NT2/D1 (cell line): ENCODE measurements at regions not wholly inside any gene's neighbourhood (a gene's known extent, or its start where the extent isn't known, plus 50 kb on each side); places are given as distances from the start of the nearest gene placed in this dataset.

Experiments
- DNase-seq: peaks from one replicate; pipeline ENCODE4 v3.0.0-alpha.2; 2011; ENCODE audit warnings: low read depth, low spot score
- H3K27me3 ChIP-seq: 2 replicates; pipeline ENCODE4 v1.6.0; 2011; ENCODE audit warnings: mild to moderate bottlenecking; ENCODE audit not compliant: insufficient read length, insufficient read depth
- H3K36me3 ChIP-seq: 2 replicates; pipeline ENCODE4 v1.6.1; 2011; ENCODE audit warnings: mild to moderate bottlenecking, low read length, mixed read lengths; ENCODE audit not compliant: insufficient read depth, insufficient read length
- H3K4me1 ChIP-seq: 2 replicates; pipeline ENCODE4 v1.5.1; 2011; ENCODE audit not compliant: insufficient read depth, insufficient read length
- H3K4me3 ChIP-seq: 2 replicates; pipeline ENCODE4 v1.5.1; 2011; ENCODE audit warnings: low read depth; ENCODE audit not compliant: insufficient read length
- H3K9ac ChIP-seq: 2 replicates; pipeline ENCODE4 v1.6.0; 2011; ENCODE audit warnings: low read depth; ENCODE audit not compliant: insufficient read length
- H3K9me3 ChIP-seq: 2 replicates; pipeline ENCODE4 v1.5.1; 2011; ENCODE audit warnings: mild to moderate bottlenecking, low read length; ENCODE audit not compliant: insufficient read depth
- SUZ12 ChIP-seq: IDR thresholded peaks from 2 replicates; pipeline ENCODE4 v1.6.1; 2011; ENCODE audit not compliant: insufficient read length, insufficient read depth; ENCODE audit errors: extremely low read depth
- YY1 ChIP-seq: IDR thresholded peaks from 2 replicates; pipeline ENCODE4 v1.6.1; 2011; ENCODE audit not compliant: insufficient read length, insufficient read depth
- ZNF274 ChIP-seq: IDR thresholded peaks from 2 replicates; pipeline ENCODE4 v1.6.1; 2011; ENCODE audit warnings: mild to moderate bottlenecking, low read depth, low read length

DNA sequence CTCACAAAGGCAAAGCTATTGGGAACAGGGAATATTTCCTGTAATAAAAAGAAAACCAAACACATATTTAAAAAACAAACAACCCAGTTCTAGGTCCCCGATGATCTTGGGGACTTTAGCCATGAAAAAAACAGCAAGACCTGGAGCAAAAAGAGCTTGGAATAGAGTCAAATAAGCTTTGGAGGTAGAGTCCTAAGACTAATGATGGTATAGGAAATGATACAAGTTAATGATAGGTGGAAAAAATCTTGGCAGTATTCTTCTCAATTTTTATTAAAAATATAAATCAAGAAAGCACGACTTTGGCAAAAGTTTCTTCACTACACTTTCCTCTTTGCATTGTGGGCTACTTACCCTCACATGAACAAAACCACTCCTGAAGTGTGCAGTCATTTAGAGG, 481.5 kb downstream of the EBF1 start:
- Histone ChIP-seq H3K4me3 (no peak overlapping the region), H3K4me1 (no peaks in the 10 kb centered on the region), H3K9me3 (no peaks in the 10 kb centered on the region), H3K36me3 (no peaks in the 10 kb centered on the region), H3K27me3 (no peaks in the 10 kb centered on the region), H3K9ac (no peak overlapping the region)
- TF ChIP-seq YY1, result no peak
- TF ChIP-seq SUZ12, result no peak
- no peak for TF ChIP-seq ZNF274
- no peak for DNase-seq

DNA sequence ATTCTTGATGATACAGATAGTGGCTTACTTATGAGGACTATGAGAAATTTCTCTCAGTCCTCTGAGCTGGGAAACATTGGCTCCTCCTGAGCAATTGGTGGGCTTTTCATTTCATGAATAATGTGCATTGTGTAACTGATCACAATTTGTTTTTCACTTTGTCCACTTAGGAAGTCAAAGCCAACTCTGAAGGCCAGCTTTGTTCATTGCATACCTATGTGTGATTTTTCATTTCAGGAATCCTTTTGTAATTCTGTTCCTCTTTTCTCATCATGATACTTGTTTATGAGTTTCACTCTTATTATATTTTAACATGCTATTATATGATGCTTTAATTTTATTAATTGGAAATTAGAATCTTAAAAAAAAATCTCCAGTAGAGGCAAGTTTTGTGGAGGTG, 483.0 kb downstream of the EBF1 start:
- H3K9ac ChIP-seq, result no peak overlapping the region
- TF ChIP-seq YY1, result no peak
- TF ChIP-seq ZNF274, result no peak
- no peak for TF ChIP-seq SUZ12
- DNase-seq, result no peak
- H3K36me3 ChIP-seq, result no peaks in the 10 kb centered on the region
- no peaks in the 10 kb centered on the region for H3K9me3 ChIP-seq
- H3K27me3 ChIP-seq, result no peaks in the 10 kb centered on the region
- H3K4me1 ChIP-seq, result no peaks in the 10 kb centered on the region
- H3K4me3 ChIP-seq, result no peak overlapping the region

DNA sequence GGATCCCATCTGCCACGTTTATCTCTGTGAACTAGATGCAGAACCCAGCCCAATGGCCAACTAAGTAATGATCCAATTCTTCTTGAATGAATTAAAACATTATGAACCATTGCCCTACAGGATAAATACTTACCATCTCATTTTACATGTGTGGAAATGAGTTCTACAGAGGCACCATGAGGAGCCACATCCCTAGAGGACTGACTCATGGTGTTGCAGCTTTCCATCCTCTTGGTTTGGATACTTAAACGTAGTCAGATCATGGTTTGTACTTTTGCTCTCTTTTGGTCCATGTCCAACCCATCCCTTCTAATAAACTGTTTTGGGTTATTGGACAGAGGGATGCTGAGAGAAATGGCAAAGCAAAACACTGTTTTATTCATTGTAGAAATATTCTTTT, 484.8 kb downstream of the EBF1 start:
- no peaks in the 10 kb centered on the region for H3K4me1 ChIP-seq
- H3K27me3 ChIP-seq, result no peaks in the 10 kb centered on the region
- TF ChIP-seq SUZ12 (no peak), YY1 (no peak), ZNF274 (no peak)
- no peaks in the 10 kb centered on the region for H3K9me3 ChIP-seq
- H3K4me3 ChIP-seq, result no peak overlapping the region
- no peak for DNase-seq
- no peak overlapping the region for H3K9ac ChIP-seq
- no peaks in the 10 kb centered on the region for H3K36me3 ChIP-seq

DNA sequence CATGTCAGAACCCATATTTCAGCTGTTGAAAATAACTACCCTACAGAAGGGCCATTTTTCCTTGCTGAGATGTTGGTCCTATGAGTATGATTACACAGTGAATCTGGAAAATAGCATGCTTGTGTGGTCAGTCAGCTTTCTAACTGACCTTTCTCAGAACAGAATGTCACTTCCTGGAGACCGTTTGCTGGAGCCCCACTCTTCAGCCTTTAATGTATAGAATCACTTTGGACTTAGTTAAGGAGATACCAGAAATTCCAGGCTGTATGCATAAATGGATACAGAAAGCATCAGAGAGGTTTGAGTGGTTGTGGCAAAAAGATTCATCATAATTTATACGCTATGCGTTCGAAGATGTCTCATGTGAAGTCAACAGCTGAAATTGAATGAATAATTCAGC, 488.1 kb downstream of the EBF1 start:
- H3K4me3 ChIP-seq, result no peak overlapping the region
- H3K36me3 ChIP-seq, result no peaks in the 10 kb centered on the region
- no peaks in the 10 kb centered on the region for H3K4me1 ChIP-seq
- no peak for TF ChIP-seq SUZ12
- TF ChIP-seq ZNF274, result no peak
- no peak for TF ChIP-seq YY1
- no peaks in the 10 kb centered on the region for H3K27me3 ChIP-seq
- H3K9me3 ChIP-seq, result no peaks in the 10 kb centered on the region
- no peak overlapping the region for H3K9ac ChIP-seq
- no peak for DNase-seq

DNA sequence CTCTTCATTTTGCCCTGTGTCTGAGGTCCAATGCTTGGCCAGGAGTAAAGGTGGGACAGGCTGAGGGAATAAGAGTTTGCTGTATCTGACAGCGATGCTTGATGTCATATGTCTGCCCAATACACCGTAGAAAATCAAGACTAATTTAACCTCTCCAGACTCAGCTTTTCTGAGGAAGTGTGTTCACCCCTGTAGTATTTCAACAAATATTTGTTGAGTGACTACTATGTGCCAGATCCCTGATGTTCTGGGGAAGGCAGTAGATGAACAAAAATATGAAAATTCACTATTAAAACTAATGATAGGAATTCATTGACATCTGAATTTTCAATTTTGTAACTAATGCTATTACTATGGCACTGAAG, 489.7 kb downstream of the EBF1 start:
- Histone ChIP-seq H3K4me3 (no peak overlapping the region), H3K9ac (no peak overlapping the region), H3K4me1 (no peaks in the 10 kb centered on the region), H3K36me3 (no peaks in the 10 kb centered on the region), H3K27me3 (no peaks in the 10 kb centered on the region), H3K9me3 (no peaks in the 10 kb centered on the region)
- TF ChIP-seq ZNF274 (no peak), YY1 (no peak), SUZ12 (no peak)
- no peak for DNase-seq

DNA sequence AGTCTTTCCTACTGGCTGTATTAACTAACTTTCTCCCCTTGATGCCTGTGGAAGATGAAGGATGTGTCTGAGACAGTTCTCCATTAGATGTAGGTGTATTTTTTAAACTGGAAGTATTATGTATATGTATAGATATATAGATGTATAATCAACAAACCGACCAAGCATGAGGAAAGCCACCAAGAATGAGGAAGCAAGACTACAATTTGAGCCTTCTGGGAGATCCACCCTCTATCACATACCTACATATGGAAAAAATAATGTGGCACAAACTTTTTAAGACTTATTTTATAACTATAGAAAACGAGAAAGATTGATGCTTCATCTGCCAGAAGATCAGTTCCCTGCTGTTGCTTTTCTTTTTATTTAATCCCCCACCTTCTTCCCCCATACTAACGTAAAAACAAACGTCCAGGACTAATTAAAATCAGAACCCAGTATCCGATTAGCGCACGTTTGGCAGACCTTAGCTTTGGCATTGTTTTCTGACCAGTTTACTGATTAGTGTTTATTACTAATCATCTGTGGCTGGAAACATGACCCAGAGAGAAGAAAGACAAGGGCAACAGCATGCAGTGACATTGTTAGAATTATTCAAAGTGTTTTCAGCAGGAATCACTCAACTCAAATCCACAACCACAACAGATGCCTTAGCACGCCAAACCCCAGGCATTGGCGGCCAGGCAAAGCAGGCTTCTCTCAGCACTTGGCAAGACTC, 490.2 kb downstream of the EBF1 start:
- no peak for TF ChIP-seq SUZ12
- no peak for TF ChIP-seq ZNF274
- no peak for TF ChIP-seq YY1
- no peak for DNase-seq
- Histone ChIP-seq H3K4me1 (no peaks in the 10 kb centered on the region), H3K36me3 (no peaks in the 10 kb centered on the region), H3K4me3 (no peak overlapping the region), H3K27me3 (no peaks in the 10 kb centered on the region), H3K9me3 (no peaks in the 10 kb centered on the region), H3K9ac (no peak overlapping the region)

DNA sequence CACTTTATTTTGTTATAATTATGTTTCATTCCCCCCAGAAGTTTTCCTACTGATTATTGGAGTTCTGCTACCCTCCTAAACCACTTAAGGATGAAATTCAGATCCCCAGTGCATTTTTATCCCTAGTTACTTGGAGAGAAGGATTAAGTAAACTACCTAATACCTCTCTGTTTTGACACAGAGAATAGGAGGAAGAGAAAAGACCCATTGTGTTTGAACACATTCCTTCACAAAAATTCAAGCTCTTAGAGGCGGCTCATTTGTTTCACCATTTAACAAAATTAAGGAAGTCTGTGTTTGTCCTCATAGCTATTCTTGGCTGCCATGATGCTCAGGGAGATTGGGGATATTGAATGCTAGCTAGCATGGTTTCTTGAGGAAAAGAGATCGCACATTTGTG, 492.6 kb downstream of the EBF1 start:
- no peak for DNase-seq
- H3K4me1 ChIP-seq, result no peaks in the 10 kb centered on the region
- no peak overlapping the region for H3K9ac ChIP-seq
- no peak for TF ChIP-seq YY1
- no peak for TF ChIP-seq ZNF274
- TF ChIP-seq SUZ12, result no peak
- H3K27me3 ChIP-seq, result no peaks in the 10 kb centered on the region
- H3K9me3 ChIP-seq, result no peaks in the 10 kb centered on the region
- H3K36me3 ChIP-seq, result no peaks in the 10 kb centered on the region
- no peak overlapping the region for H3K4me3 ChIP-seq
